ENCODE measurements at regions not wholly inside any gene's neighbourhood (a gene's known extent, or its start where the extent isn't known, plus 50 kb on each side); places are given as distances from the start of the nearest gene placed in this dataset.
"Not testable (repeated sequence)": the region's sequence is repeated elsewhere in the genome, so short reads cannot be mapped to it uniquely, and the experiment has no call there.

- H3K4me3 ChIP-seq (ENCODE audit: low read length); DNase-seq (ENCODE audit: low read depth): not testable (repeated sequence)
These were observed 122.0 kb downstream of the ART5 start for GRCh38 chr11:3519841-3520240.

- H3K4me3 ChIP-seq (ENCODE audit: low read length); DNase-seq (ENCODE audit: low read depth): not testable (repeated sequence)
These were observed 124.7 kb downstream of the ART5 start for GRCh38 chr11:3516934-3517567.

GRCh38 chr11:3516345-3516933, 125.4 kb downstream of the ART5 start:
- H3K4me3 ChIP-seq (ENCODE audit: low read length); DNase-seq (ENCODE audit: low read depth): not testable (repeated sequence)

DNA sequence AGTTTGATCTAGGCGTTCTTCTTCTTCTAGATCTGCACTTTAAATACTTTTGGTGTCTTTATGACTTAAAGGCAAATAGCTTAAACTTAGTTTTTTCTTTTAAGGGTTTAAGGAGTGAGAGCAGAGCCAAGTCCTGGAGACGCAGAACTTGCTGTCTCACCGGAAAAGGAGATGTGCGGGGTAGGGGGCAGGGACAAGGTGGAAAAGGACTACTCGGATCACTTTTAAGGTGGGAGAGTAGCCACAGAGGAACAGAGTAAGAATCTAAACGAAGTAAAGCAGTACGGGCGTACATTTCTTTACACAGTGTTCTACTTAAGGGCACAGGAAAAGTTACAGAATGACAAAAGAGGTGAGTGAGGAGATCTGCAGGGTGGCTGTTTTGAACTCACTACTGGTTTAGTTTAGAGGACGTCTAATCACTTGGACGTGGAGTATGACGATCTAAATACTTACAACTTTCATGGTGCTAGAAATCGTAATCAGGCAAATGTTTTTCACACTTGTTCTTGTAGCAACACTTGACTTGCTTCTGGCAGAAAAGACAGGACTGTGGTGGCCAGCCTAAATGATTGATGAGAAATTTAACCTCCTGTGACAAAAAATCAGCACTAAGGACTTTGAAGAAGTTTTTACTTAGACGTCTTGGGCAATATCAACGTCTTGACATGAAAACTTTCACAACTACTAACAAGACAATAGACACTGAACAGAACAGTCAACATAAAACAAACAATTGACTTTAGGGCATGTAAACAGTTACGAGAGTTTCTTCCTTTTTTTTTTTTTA, 127.0 kb downstream of the ART5 start:
- H3K4me3 ChIP-seq (ENCODE audit: low read length); DNase-seq (ENCODE audit: low read depth): not testable (repeated sequence)

- H3K4me3 ChIP-seq (ENCODE audit: low read length); DNase-seq (ENCODE audit: low read depth): not testable (repeated sequence)
These were observed 128.5 kb downstream of the ART5 start for GRCh38 chr11:3513311-3513710.

DNA sequence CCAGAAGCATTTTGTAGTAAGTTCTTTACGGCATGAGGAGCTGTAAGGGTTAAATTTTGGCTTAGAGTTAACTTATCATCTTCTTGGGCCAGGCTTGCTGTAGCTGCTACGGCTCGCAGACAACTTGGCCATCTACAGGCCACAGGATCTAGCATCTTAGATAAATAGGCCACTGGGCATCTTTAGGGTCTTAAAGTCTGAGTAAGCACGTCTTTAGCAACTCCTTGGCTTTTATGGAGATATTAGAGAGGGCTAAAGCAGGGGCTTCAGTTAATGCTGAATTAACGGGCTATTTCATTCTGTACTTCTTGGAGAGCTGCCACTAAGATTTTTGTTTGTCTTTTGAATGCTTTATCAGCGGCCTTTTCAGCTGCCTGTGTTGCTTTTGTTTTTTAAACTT, 129.0 kb downstream of the ART5 start:
- not testable (repeated sequence) for H3K4me3 ChIP-seq (ENCODE audit: low read length); DNase-seq (ENCODE audit: low read depth)

GRCh38 chr11:3512133-3512703, 129.6 kb downstream of the ART5 start:
- DNase-seq (ENCODE audit: low read depth): peak; percentile 0
- H3K4me3 ChIP-seq (ENCODE audit: low read length): not testable (repeated sequence)

GRCh38 chr11:3511416-3512132, 130.2 kb downstream of the ART5 start:
- H3K4me3 ChIP-seq (ENCODE audit: low read length); DNase-seq (ENCODE audit: low read depth): not testable (repeated sequence)

DNA sequence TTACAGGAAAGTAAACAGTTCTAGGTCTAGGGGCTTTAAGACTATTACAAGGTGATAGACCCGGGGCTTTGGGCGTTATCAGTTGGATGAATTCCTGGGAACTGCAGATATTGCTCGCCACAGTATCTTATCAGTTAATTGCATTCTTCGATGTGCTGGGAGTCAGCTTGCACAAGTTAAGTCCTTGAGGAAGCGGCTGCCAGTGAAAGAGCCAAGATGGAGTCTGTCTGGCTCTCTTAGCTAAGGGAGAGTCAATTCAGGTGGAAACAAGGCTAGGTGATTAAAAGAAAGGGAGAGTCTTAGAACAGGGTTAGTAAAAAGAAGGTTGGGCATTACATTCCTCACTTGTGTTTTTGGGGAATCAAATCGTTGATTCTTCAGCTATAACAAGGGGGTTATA, 130.6 kb upstream of the ZNF195 start:
- DNase-seq (ENCODE audit: low read depth); H3K4me3 ChIP-seq (ENCODE audit: low read length): not testable (repeated sequence)

DNA sequence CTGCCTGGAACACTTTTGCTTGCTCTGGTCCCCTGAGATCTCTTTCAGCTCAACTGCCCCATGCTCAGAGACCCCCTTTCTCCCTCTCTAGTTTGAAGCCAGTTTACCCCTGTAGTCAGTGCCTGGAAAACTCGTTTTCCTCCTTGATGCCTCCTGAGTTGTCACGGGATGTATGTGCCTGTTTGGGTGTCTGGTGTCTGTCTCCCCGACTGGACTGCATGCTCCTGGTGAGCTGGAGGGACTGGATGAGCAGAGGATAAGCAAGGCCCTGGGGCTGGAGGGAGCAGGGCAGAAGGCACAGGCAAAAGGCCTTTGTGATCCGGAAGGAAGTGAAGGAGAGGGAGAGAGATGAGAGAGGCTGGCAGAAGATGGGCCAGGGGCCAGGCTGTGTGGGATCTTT, 120.3 kb upstream of the ZNF195 start:
- DNase-seq (ENCODE audit: low read depth); H3K4me3 ChIP-seq (ENCODE audit: low read length): not testable (repeated sequence)

- H3K4me3 ChIP-seq (ENCODE audit: low read length); DNase-seq (ENCODE audit: low read depth): not testable (repeated sequence)
These were observed 119.4 kb upstream of the ZNF195 start for GRCh38 chr11:3498356-3498755.

- not testable (repeated sequence) for DNase-seq (ENCODE audit: low read depth); H3K4me3 ChIP-seq (ENCODE audit: low read length)
These were observed 114.2 kb upstream of the ZNF195 start for GRCh38 chr11:3493152-3493551.

DNA sequence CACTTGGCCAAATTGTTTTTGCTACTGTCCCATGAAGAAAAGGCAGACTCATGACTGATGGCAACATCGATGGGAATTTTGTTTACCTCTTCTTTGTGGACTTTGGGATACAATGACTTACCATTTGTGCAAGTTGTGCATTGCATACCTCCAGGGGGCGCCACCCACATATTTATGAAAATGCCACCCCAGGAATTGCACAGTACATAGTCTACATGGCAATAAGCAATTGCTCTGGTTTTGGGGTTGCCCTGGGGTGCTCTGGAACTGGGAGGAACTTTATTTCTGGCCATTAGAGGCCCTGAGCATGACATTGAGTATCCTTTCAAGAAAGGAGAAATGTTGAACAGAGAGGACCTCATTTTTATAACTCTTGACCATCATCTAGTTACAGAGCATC, 109.1 kb upstream of the ZNF195 start:
- DNase-seq (ENCODE audit: low read depth); H3K4me3 ChIP-seq (ENCODE audit: low read length): not testable (repeated sequence)

GRCh38 chr11:3485737-3486136, 106.8 kb upstream of the ZNF195 start:
- not testable (repeated sequence) for DNase-seq (ENCODE audit: low read depth); H3K4me3 ChIP-seq (ENCODE audit: low read length)

DNA sequence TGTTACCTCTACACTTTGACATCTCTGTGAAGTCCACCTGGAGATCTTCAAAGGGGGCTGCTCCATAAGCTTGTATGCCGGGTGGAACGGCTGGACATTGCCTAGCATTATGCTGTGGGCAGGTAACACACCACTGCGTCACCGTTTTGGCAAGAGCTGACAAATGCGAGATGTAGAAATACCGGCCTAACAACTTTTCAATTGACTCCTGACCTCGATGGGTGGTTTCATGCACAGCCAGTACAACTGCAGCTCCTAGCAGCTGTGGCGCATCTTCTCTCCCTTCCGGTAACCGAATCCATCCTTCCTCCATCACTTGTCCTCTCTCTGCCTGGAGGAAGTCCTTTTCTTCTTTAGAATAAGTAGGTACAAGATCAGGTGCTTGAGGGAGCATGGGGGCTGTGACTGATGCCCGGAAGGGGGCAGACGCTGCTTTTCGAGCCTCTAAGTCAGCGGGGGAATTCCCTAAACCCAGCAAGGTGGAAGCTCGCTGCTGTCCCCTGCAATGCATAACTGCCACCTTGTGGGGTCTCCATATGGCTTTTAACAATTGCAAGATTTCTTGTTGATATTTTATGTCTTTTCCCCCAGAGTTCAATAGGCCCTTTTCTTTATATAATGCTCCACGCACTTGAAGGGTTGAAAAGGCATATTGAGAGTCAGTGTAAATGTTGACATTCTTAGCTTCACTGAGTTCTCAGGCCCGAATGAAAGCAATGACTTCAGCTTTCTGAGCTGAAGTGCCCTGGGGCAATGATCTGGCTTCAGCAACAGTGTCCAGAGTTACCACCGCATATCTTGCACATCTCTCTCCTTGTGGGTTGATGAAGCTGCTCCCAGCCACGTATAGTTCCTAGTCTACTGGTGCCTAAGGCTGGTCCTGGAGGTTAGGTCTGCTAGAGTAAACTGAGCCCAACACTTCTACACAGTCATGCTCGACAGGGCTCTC, 98.3 kb upstream of the ZNF195 start:
- not testable (repeated sequence) for H3K4me3 ChIP-seq (ENCODE audit: low read length); DNase-seq (ENCODE audit: low read depth)

Measured in retinal pigment epithelial cell (primary cell).